ENCODE measurements at regions not wholly inside any gene's neighbourhood (a gene's known extent, or its start where the extent isn't known, plus 50 kb on each side); places are given as distances from the start of the nearest gene placed in this dataset.
A peak's percentile ranks its signal among the peaks of the same experiment; 100 is the strongest.

DNA sequence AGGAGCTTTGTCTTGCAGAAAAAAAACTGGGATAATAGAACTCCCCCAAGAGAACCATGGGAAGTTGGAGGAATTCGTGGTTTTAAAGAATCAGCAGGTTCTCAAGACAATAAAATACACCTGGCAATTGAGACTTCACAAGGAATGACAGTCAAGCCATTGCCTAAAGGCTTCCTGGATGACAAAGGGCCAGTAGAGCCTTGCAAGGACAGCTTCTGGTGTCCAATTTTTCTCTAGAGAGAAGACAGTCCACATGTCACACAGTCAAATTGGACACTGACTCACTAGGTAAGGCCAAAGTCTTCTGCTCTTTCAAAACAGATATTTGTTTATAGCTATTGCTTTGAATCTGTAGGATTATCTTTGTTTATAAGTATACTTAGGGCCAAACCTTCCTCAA is 80.3 kb upstream of the BMP5 start:
- no peak for TF ChIP-seq CTCF (IDR thresholded peaks at IDR 0.05; ENCODE audit: unreplicated experiment)
- BruUV-seq (replicated peaks), result no TSS peak
- no peak for DNase-seq (ENCODE audit: unreplicated experiment)
- Mint-ChIP-seq H3K4me1 (ENCODE audit: insufficient read depth, unreplicated experiment) (no peaks in the 10 kb centered on the region), H3K27me3 (ENCODE audit: insufficient read depth, unreplicated experiment) (no peaks in the 10 kb centered on the region), H3K9me3 (ENCODE audit: unreplicated experiment) (no peaks in the 10 kb centered on the region), H3K4me3 (ENCODE audit: unreplicated experiment) (no peak overlapping the region), H3K36me3 (ENCODE audit: insufficient read depth, unreplicated experiment) (no peaks in the 10 kb centered on the region), H3K27ac (ENCODE audit: low read depth, unreplicated experiment) (no peak overlapping the region)
- CTCF ChIA-PET, result interaction anchor here (0.8 to 8.8 kb wide), 8 partner anchors 8 to 679 kb away, joined by 3 to 134 read pairs (median 4); no protein-coding TSS in a partner anchor
- POLR2A ChIA-PET, result interaction anchor here (0.9 to 1.2 kb wide), 2 partner anchors 9 to 397 kb away, joined by 3 read pairs; no protein-coding TSS in a partner anchor
- intact Hi-C loops (cut with micrococcal nuclease), result no loop called here

- ChIA-PET POLR2A (interaction anchor here (0.6 kb wide), 1 partner anchor 299 kb away, joined by 3 read pairs; no protein-coding TSS in a partner anchor), CTCF (interaction anchor here (0.6 to 8.8 kb wide), 15 partner anchors 65 to 1967 kb away, joined by 3 to 134 read pairs (median 4); no protein-coding TSS in a partner anchor)
- no peak overlapping the region for H3K27ac Mint-ChIP-seq (ENCODE audit: low read depth, unreplicated experiment)
- BruUV-seq (replicated peaks), result no TSS peak
- intact Hi-C loops (cut with micrococcal nuclease), result loop anchor here (5.0 kb wide), 1 partner anchor 337 kb away; no protein-coding TSS in a partner anchor
- H3K27me3 Mint-ChIP-seq (ENCODE audit: insufficient read depth, unreplicated experiment), result no peaks in the 10 kb centered on the region
- no peak for DNase-seq (ENCODE audit: unreplicated experiment)
- no peaks in the 10 kb centered on the region for H3K36me3 Mint-ChIP-seq (ENCODE audit: insufficient read depth, unreplicated experiment)
- no peaks in the 10 kb centered on the region for H3K9me3 Mint-ChIP-seq (ENCODE audit: unreplicated experiment)
- no peak overlapping the region for H3K4me3 Mint-ChIP-seq (ENCODE audit: unreplicated experiment)
- TF ChIP-seq CTCF (IDR thresholded peaks at IDR 0.05; ENCODE audit: unreplicated experiment), result no peak
- H3K4me1 Mint-ChIP-seq (ENCODE audit: insufficient read depth, unreplicated experiment), result no peaks in the 10 kb centered on the region
Observed at GRCh38 chr6:55954436-55954835, 79.0 kb upstream of the BMP5 start.

GRCh38 chr6:55953335-55953734 is 77.9 kb upstream of the BMP5 start:
- Mint-ChIP-seq H3K9me3 (ENCODE audit: unreplicated experiment) (no peaks in the 10 kb centered on the region), H3K27me3 (ENCODE audit: insufficient read depth, unreplicated experiment) (no peaks in the 10 kb centered on the region), H3K4me1 (ENCODE audit: insufficient read depth, unreplicated experiment) (no peaks in the 10 kb centered on the region), H3K4me3 (ENCODE audit: unreplicated experiment) (peak overlapping the region; percentile 38), H3K36me3 (ENCODE audit: insufficient read depth, unreplicated experiment) (no peaks in the 10 kb centered on the region), H3K27ac (ENCODE audit: low read depth, unreplicated experiment) (no peak overlapping the region)
- BruUV-seq (replicated peaks), result no TSS peak
- ChIA-PET CTCF (interaction anchor here (0.6 to 8.8 kb wide), 14 partner anchors 10 to 676 kb away, joined by 3 to 134 read pairs (median 4); no protein-coding TSS in a partner anchor), POLR2A (interaction anchor here (0.8 to 1.4 kb wide), 2 partner anchors 507 to 508 kb away, joined by 3 to 9 read pairs; no protein-coding TSS in a partner anchor)
- peak; percentile 47 for TF ChIP-seq CTCF (IDR thresholded peaks at IDR 0.05; ENCODE audit: unreplicated experiment)
- intact Hi-C loops (cut with micrococcal nuclease), result loop anchor here (1.0 to 5.0 kb wide), 4 partner anchors 71 to 677 kb away; no protein-coding TSS in a partner anchor
- DNase-seq (ENCODE audit: unreplicated experiment), result peak; percentile 61

- ChIA-PET CTCF (interaction anchor here (0.6 to 8.8 kb wide), 11 partner anchors 14 to 701 kb away, joined by 3 to 134 read pairs (median 4); no protein-coding TSS in a partner anchor), POLR2A (interaction anchor here (0.6 to 1.4 kb wide), 2 partner anchors 66 to 188 kb away, joined by 3 read pairs; no protein-coding TSS in a partner anchor)
- no peak overlapping the region for H3K27ac Mint-ChIP-seq (ENCODE audit: low read depth, unreplicated experiment)
- no peak for DNase-seq (ENCODE audit: unreplicated experiment)
- no peaks in the 10 kb centered on the region for H3K4me1 Mint-ChIP-seq (ENCODE audit: insufficient read depth, unreplicated experiment)
- no peaks in the 10 kb centered on the region for H3K9me3 Mint-ChIP-seq (ENCODE audit: unreplicated experiment)
- H3K36me3 Mint-ChIP-seq (ENCODE audit: insufficient read depth, unreplicated experiment), result no peaks in the 10 kb centered on the region
- intact Hi-C loops (cut with micrococcal nuclease), result loop anchor here (5.0 kb wide), 1 partner anchor 333 kb away; no protein-coding TSS in a partner anchor
- no TSS peak for BruUV-seq (replicated peaks)
- no peak for TF ChIP-seq CTCF (IDR thresholded peaks at IDR 0.05; ENCODE audit: unreplicated experiment)
- H3K27me3 Mint-ChIP-seq (ENCODE audit: insufficient read depth, unreplicated experiment), result no peaks in the 10 kb centered on the region
- no peak overlapping the region for H3K4me3 Mint-ChIP-seq (ENCODE audit: unreplicated experiment)
Observed at GRCh38 chr6:55950071-55950814, 74.9 kb upstream of the BMP5 start.

All from MCF 10A (cell line).